Kidney epithelial cell (primary cell): ENCODE measurements at regions not wholly inside any gene's neighbourhood (a gene's known extent, or its start where the extent isn't known, plus 50 kb on each side); places are given as distances from the start of the nearest gene placed in this dataset.

ENCODE experiments used
- DNase-seq: peaks from one replicate; pipeline ENCODE4 v3.0.0-alpha.2; 2010; ENCODE audit warnings: low read depth
- H3K27me3 ChIP-seq: 2 replicates; pipeline ENCODE4 v1.6.0; 2011; ENCODE audit warnings: low read length; ENCODE audit not compliant: control insufficient read depth, insufficient read depth
- H3K36me3 ChIP-seq: 2 replicates; pipeline ENCODE4 v1.5.1; 2011; ENCODE audit warnings: low read length; ENCODE audit not compliant: control insufficient read depth, insufficient read depth
- H3K4me3 ChIP-seq: 2 replicates; pipeline ENCODE4 v1.5.1; 2011; ENCODE audit warnings: low read depth, mild to moderate bottlenecking, control low read depth, low read length
- CTCF ChIP-seq: IDR thresholded peaks from 2 replicates; pipeline ENCODE4 v1.5.1; 2011; ENCODE audit warnings: mild to moderate bottlenecking, moderate library complexity, low read length, control low read depth, inconsistent platforms; ENCODE audit not compliant: insufficient read depth, poor library complexity, severe bottlenecking

GRCh38 chr7:386385-386784 lies 96.4 kb downstream of the FOXL3 start:
- Histone ChIP-seq H3K27me3 (peaks cover 5% of the 10 kb centered on the region), H3K36me3 (no peaks in the 10 kb centered on the region), H3K4me3 (no peak overlapping the region)
- no peak for DNase-seq
- no peak for TF ChIP-seq CTCF

- Histone ChIP-seq H3K4me3 (no peak overlapping the region), H3K36me3 (no peaks in the 10 kb centered on the region), H3K27me3 (no peaks in the 10 kb centered on the region)
- no peak for DNase-seq
- no peak for TF ChIP-seq CTCF
Measured at GRCh38 chr7:387132-388022, 97.4 kb downstream of the FOXL3 start.

GRCh38 chr7:388023-388960 lies 98.3 kb downstream of the FOXL3 start:
- H3K27me3 ChIP-seq: no peaks in the 10 kb centered on the region
- no peak overlapping the region for H3K4me3 ChIP-seq
- no peak for TF ChIP-seq CTCF
- no peaks in the 10 kb centered on the region for H3K36me3 ChIP-seq
- DNase-seq: no peak

- Histone ChIP-seq H3K4me3 (no peak overlapping the region), H3K27me3 (no peaks in the 10 kb centered on the region), H3K36me3 (no peaks in the 10 kb centered on the region)
- no peak for DNase-seq
- TF ChIP-seq CTCF: no peak
Measured at GRCh38 chr7:388961-389701, 99.2 kb downstream of the FOXL3 start.

GRCh38 chr7:389911-390601 lies 100.1 kb downstream of the FOXL3 start:
- no peak for TF ChIP-seq CTCF
- Histone ChIP-seq H3K4me3 (no peak overlapping the region), H3K36me3 (no peaks in the 10 kb centered on the region), H3K27me3 (no peaks in the 10 kb centered on the region)
- no peak for DNase-seq
